ENCODE measurements at regions not wholly inside any gene's neighbourhood (a gene's known extent, or its start where the extent isn't known, plus 50 kb on each side); places are given as distances from the start of the nearest gene placed in this dataset.

GRCh38 chr3:153073636-153074035 lies 88.4 kb upstream of the RAP2B start (continued):
- no peak for TF ChIP-seq RELB (IDR thresholded peaks at IDR 0.05; ENCODE audit: low read depth)

- FAIRE-seq (no peak), ATAC-seq (no peak), DNase-seq (ENCODE audit: low read depth, low spot score) (no peak)
- Histone ChIP-seq H3K79me2 (ENCODE audit: control insufficient read depth, insufficient read depth, low read length) (no peaks in the 10 kb centered on the region), H3K36me3 (ENCODE audit: control insufficient read depth in 2 of 2, insufficient read depth in 2 of 2, low read length in 1 of 2) (no peaks in the 10 kb centered on the region), H3K27ac (ENCODE audit: control insufficient read depth, insufficient read depth) (no peak overlapping the region), H2AFZ (ENCODE audit: control insufficient read depth, low read depth, low read length) (no peak overlapping the region), H3K4me1 (ENCODE audit: control insufficient read depth, insufficient read depth, low read length) (no peaks in the 10 kb centered on the region), H3K9ac (ENCODE audit: control insufficient read depth, insufficient read depth, low read length) (no peak overlapping the region), H3K4me3 (no peak overlapping the region), H3K27me3 (replicated peaks in 1 of 2; ENCODE audit: control insufficient read depth in 2 of 2, insufficient read depth in 2 of 2, low read length in 1 of 2) (no peaks in the 10 kb centered on the region), H3K9me3 (replicated peaks; ENCODE audit: control insufficient read depth, insufficient read depth, low read length) (no peaks in the 10 kb centered on the region), H4K20me1 (ENCODE audit: control insufficient read depth, insufficient read depth) (no peaks in the 10 kb centered on the region), H3K4me2 (ENCODE audit: control insufficient read depth, insufficient read depth) (no peak overlapping the region)
- BruUV-seq (replicated peaks): no TSS peak
- CTCF ChIA-PET: no interaction called here
- intact Hi-C loops (cut with micrococcal nuclease; ENCODE audit: unreplicated experiment) (no loop called here), in situ Hi-C loops (cut with MboI) (no loop called here)
- POLR2A ChIA-PET: no interaction called here
- WGBS (ENCODE audit: insufficient coverage, insufficient replicate concordance, low lambda C conversion rate, missing lambda C conversion rate): 67% methylated on average over 7 of the region's 7 CpGs
- TF ChIP-seq TBL1XR1 (IDR thresholded peaks at IDR 0.05; ENCODE audit: low read depth, low read length): no peak
- TF ChIP-seq SREBF2 (IDR thresholded peaks at IDR 0.05; ENCODE audit: low read length): no peak
- TF ChIP-seq ZNF274 (IDR thresholded peaks at IDR 0.05; ENCODE audit: insufficient read depth, insufficient read length): no peak
- SMC1A ChIA-PET (ENCODE audit: uncharacterized antibody, unreplicated experiment): no interaction called here
- RAD21 ChIA-PET (ENCODE audit: unreplicated experiment): no interaction called here
Measured at GRCh38 chr3:153078826-153079225, 83.2 kb upstream of the RAP2B start.

- RAD21 ChIA-PET (ENCODE audit: unreplicated experiment): no interaction called here
Measured at GRCh38 chr3:153079386-153079785, 82.6 kb upstream of the RAP2B start.

More at GRCh38 chr3:153079386-153079785, 82.6 kb upstream of the RAP2B start:
- intact Hi-C loops (cut with micrococcal nuclease; ENCODE audit: unreplicated experiment): no loop called here
- DNase-seq (ENCODE audit: low read depth, low spot score) (no peak), FAIRE-seq (no peak), ATAC-seq (no peak)
- TF ChIP-seq PKNOX1 (IDR thresholded peaks at IDR 0.05): no peak
- TF ChIP-seq BRCA1 (IDR thresholded peaks at IDR 0.05; ENCODE audit: low read depth, low read length): no peak
- no peak for TF ChIP-seq ATF2 (IDR thresholded peaks at IDR 0.05; ENCODE audit: low read length)
- TF ChIP-seq IRF5 (IDR thresholded peaks at IDR 0.05; ENCODE audit: borderline replicate concordance): no peak
- no peak for TF ChIP-seq POLR2AphosphoS2 (IDR thresholded peaks at IDR 0.05; ENCODE audit: low read depth, low read length)
- no peak for TF ChIP-seq ZNF622 (IDR thresholded peaks at IDR 0.05)
- TF ChIP-seq JUNB (IDR thresholded peaks at IDR 0.05): no peak
- no peak overlapping the region for H2AFZ ChIP-seq (ENCODE audit: control insufficient read depth, low read depth, low read length)
- H3K27me3 ChIP-seq (replicated peaks in 1 of 2; ENCODE audit: control insufficient read depth in 2 of 2, insufficient read depth in 2 of 2, low read length in 1 of 2): no peaks in the 10 kb centered on the region
- H4K20me1 ChIP-seq (ENCODE audit: control insufficient read depth, insufficient read depth): no peaks in the 10 kb centered on the region
- H3K27ac ChIP-seq (ENCODE audit: control insufficient read depth, insufficient read depth): no peak overlapping the region
- no peak overlapping the region for H3K4me3 ChIP-seq
- no TSS peak for BruUV-seq (replicated peaks)
- H3K4me1 ChIP-seq (ENCODE audit: control insufficient read depth, insufficient read depth, low read length): no peaks in the 10 kb centered on the region
- ChIA-PET POLR2A (no interaction called here), CTCF (no interaction called here), SMC1A (ENCODE audit: uncharacterized antibody, unreplicated experiment) (interaction anchor here (0.9 kb wide), 1 partner anchor 14 kb away, joined by 3 read pairs; no protein-coding TSS in a partner anchor)
- in situ Hi-C loops (cut with MboI): no loop called here
- H3K9ac ChIP-seq (ENCODE audit: control insufficient read depth, insufficient read depth, low read length): no peak overlapping the region
- no peaks in the 10 kb centered on the region for H3K36me3 ChIP-seq (ENCODE audit: control insufficient read depth in 2 of 2, insufficient read depth in 2 of 2, low read length in 1 of 2)
- H3K4me2 ChIP-seq (ENCODE audit: control insufficient read depth, insufficient read depth): no peak overlapping the region
- H3K79me2 ChIP-seq (ENCODE audit: control insufficient read depth, insufficient read depth, low read length): no peaks in the 10 kb centered on the region
- H3K9me3 ChIP-seq (replicated peaks; ENCODE audit: control insufficient read depth, insufficient read depth, low read length): no peaks in the 10 kb centered on the region

All from GM12878 (cell line).